Osteoblast (primary cell): ENCODE measurements at regions not wholly inside any gene's neighbourhood (a gene's known extent, or its start where the extent isn't known, plus 50 kb on each side); places are given as distances from the start of the nearest gene placed in this dataset.

Source experiments
- DNase-seq: peaks from one replicate; pipeline ENCODE4 v3.0.0; 2011; ENCODE audit warnings: low spot score, mixed read lengths; ENCODE audit not compliant: insufficient read length; ENCODE audit errors: missing footprints
- H2AFZ ChIP-seq: 2 replicates; pipeline ENCODE4 v1.6.0; 2011; ENCODE audit warnings: mild to moderate bottlenecking, low read length
- H3K27ac ChIP-seq: 2 replicates; pipeline ENCODE4 v1.5.1; 2011; ENCODE audit warnings: mild to moderate bottlenecking, low read depth, low read length, moderate library complexity
- H3K27me3 ChIP-seq: 2 replicates; pipeline ENCODE4 v1.6.0; 2012; ENCODE audit warnings: mild to moderate bottlenecking, control low read depth, inconsistent platforms, low read length, moderate library complexity; ENCODE audit not compliant: insufficient read depth
- H3K36me3 ChIP-seq: 2 replicates; pipeline ENCODE4 v1.5.1; 2011; ENCODE audit warnings: mild to moderate bottlenecking, low read length, control low read depth, moderate library complexity; ENCODE audit not compliant: insufficient read depth
- H3K4me1 ChIP-seq: 2 replicates; pipeline ENCODE4 v1.5.1; 2011; ENCODE audit warnings: mild to moderate bottlenecking, low read length, control low read depth, moderate library complexity; ENCODE audit not compliant: insufficient read depth
- H3K4me2 ChIP-seq: 2 replicates; pipeline ENCODE4 v1.6.0; 2011; ENCODE audit warnings: mild to moderate bottlenecking, low read length; ENCODE audit not compliant: insufficient read depth
- H3K4me3 ChIP-seq: fragments of 200-600 bp; sonication (generic); 3 replicates; pipeline ENCODE4 v1.5.1; 2012; ENCODE audit warnings: mild to moderate bottlenecking, low read length, inconsistent platforms; ENCODE audit not compliant: insufficient read depth
- H3K79me2 ChIP-seq: 2 replicates; pipeline ENCODE4 v1.6.0; 2012; ENCODE audit warnings: mild to moderate bottlenecking, low read length, control low read depth, inconsistent platforms; ENCODE audit not compliant: insufficient read depth
- H3K9me3 ChIP-seq: 2 replicates; pipeline ENCODE4 v1.5.1; 2011; ENCODE audit warnings: low read depth, low read length, control low read depth
- H4K20me1 ChIP-seq: 2 replicates; pipeline ENCODE4 v1.6.0; 2012; ENCODE audit warnings: mild to moderate bottlenecking, low read length, control low read depth; ENCODE audit not compliant: insufficient read depth
- TF ChIP-seq, protein P1 (sequence below): IDR thresholded peaks from 2 replicates; pipeline ENCODE4 v1.5.1; 2011; ENCODE audit warnings: mild to moderate bottlenecking, low read depth, low read length, moderate library complexity; ENCODE audit errors: extremely low read depth

- TF ChIP-seq, protein P1, sequence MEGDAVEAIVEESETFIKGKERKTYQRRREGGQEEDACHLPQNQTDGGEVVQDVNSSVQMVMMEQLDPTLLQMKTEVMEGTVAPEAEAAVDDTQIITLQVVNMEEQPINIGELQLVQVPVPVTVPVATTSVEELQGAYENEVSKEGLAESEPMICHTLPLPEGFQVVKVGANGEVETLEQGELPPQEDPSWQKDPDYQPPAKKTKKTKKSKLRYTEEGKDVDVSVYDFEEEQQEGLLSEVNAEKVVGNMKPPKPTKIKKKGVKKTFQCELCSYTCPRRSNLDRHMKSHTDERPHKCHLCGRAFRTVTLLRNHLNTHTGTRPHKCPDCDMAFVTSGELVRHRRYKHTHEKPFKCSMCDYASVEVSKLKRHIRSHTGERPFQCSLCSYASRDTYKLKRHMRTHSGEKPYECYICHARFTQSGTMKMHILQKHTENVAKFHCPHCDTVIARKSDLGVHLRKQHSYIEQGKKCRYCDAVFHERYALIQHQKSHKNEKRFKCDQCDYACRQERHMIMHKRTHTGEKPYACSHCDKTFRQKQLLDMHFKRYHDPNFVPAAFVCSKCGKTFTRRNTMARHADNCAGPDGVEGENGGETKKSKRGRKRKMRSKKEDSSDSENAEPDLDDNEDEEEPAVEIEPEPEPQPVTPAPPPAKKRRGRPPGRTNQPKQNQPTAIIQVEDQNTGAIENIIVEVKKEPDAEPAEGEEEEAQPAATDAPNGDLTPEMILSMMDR, result peak; percentile 56
- Histone ChIP-seq H4K20me1 (no peaks in the 10 kb centered on the region), H3K4me3 (no peak overlapping the region), H3K27me3 (no peaks in the 10 kb centered on the region), H2AFZ (no peak overlapping the region), H3K9me3 (no peaks in the 10 kb centered on the region), H3K79me2 (no peaks in the 10 kb centered on the region), H3K27ac (no peak overlapping the region), H3K36me3 (no peaks in the 10 kb centered on the region), H3K4me1 (no peaks in the 10 kb centered on the region), H3K4me2 (no peak overlapping the region)
- no peak for DNase-seq
Observed at GRCh38 chr4:81913427-81913879, 441.7 kb upstream of the RASGEF1B start.

- TF ChIP-seq, protein P1, result no peak
- Histone ChIP-seq H4K20me1 (no peaks in the 10 kb centered on the region), H2AFZ (no peak overlapping the region), H3K4me2 (no peak overlapping the region), H3K27me3 (no peaks in the 10 kb centered on the region), H3K36me3 (no peaks in the 10 kb centered on the region), H3K27ac (no peak overlapping the region), H3K4me1 (no peaks in the 10 kb centered on the region), H3K4me3 (no peak overlapping the region), H3K79me2 (no peaks in the 10 kb centered on the region), H3K9me3 (no peaks in the 10 kb centered on the region)
- DNase-seq, result no peak
Observed at GRCh38 chr4:81912376-81913030, 440.8 kb upstream of the RASGEF1B start.

DNA sequence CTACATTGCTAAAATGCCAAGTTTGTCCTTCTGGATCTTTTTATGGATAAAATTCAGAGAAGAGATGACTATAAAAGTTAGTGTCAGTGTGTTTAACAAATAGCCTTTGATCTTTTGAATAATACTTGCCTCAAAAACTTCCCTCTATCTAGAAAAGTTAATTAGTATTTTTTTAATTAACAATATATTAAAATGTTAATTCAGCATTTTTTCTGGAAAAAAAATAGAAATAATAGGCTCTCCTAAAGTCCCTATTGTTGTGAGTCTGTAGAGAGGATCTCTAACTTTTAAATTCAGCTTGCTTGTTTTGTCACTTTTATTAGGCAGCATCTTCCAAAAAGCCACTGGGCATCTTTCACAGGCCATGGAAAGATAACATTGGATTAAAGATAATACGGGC is 435.2 kb upstream of the RASGEF1B start:
- H2AFZ ChIP-seq, result no peak overlapping the region
- no peak overlapping the region for H3K4me3 ChIP-seq
- H4K20me1 ChIP-seq, result no peaks in the 10 kb centered on the region
- no peaks in the 10 kb centered on the region for H3K79me2 ChIP-seq
- no peaks in the 10 kb centered on the region for H3K9me3 ChIP-seq
- H3K27ac ChIP-seq, result no peak overlapping the region
- TF ChIP-seq, protein P1, result no peak
- no peak overlapping the region for H3K4me2 ChIP-seq
- no peak for DNase-seq
- H3K36me3 ChIP-seq, result no peaks in the 10 kb centered on the region
- no peaks in the 10 kb centered on the region for H3K27me3 ChIP-seq
- H3K4me1 ChIP-seq, result no peaks in the 10 kb centered on the region

DNA sequence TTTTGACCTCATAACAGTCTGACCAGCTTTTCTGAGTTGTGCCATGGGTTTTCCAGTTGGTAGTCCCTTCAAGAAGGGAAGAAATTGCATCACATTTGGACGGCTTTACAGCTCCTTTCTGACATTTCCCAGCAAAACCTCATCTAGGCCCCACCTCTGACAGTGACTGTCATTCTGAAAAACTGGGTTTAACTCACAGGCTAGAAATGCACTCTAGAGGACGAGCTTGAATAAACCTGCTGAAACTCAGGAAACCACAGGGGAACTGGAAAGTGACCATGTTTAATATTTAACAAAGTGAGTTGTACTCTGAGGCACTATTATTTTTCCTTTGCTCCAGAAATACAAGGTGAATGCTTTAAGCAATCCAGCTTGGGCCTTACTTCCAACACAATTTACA is 434.3 kb upstream of the RASGEF1B start:
- TF ChIP-seq, protein P1, result no peak
- H3K27me3 ChIP-seq, result no peaks in the 10 kb centered on the region
- no peak overlapping the region for H3K4me2 ChIP-seq
- no peak for DNase-seq
- no peaks in the 10 kb centered on the region for H3K4me1 ChIP-seq
- no peaks in the 10 kb centered on the region for H4K20me1 ChIP-seq
- no peaks in the 10 kb centered on the region for H3K79me2 ChIP-seq
- no peaks in the 10 kb centered on the region for H3K36me3 ChIP-seq
- no peaks in the 10 kb centered on the region for H3K9me3 ChIP-seq
- no peak overlapping the region for H3K27ac ChIP-seq
- no peak overlapping the region for H2AFZ ChIP-seq
- H3K4me3 ChIP-seq, result no peak overlapping the region
